KOPT-K1 (cell line): ENCODE measurements at regions not wholly inside any gene's neighbourhood (a gene's known extent, or its start where the extent isn't known, plus 50 kb on each side); places are given as distances from the start of the nearest gene placed in this dataset.

Experiments
- H3K27ac ChIP-seq: fragments of 200-600 bp; sonication (generic); 2 replicates; pipeline ENCODE4 v1.5.1; 2016; ENCODE audit warnings: antibody characterized with exemption, mild to moderate bottlenecking, low read depth, low read length; ENCODE audit not compliant: poor library complexity, severe bottlenecking
- H3K36me3 ChIP-seq: fragments of 200-600 bp; sonication (generic); 2 replicates; pipeline ENCODE4 v1.5.1; 2017; ENCODE audit warnings: antibody characterized with exemption, mild to moderate bottlenecking, low read length, moderate library complexity; ENCODE audit not compliant: insufficient read depth
- H3K9me3 ChIP-seq: fragments of 200-600 bp; sonication (generic); 2 replicates; pipeline ENCODE4 v1.5.1; 2017; ENCODE audit warnings: antibody characterized with exemption, low read length, mild to moderate bottlenecking; ENCODE audit not compliant: insufficient read depth, poor library complexity, severe bottlenecking

GRCh38 chr2:160667811-160668210, 174.2 kb upstream of the RBMS1 start:
- no peaks in the 10 kb centered on the region for H3K36me3 ChIP-seq
- no peaks in the 10 kb centered on the region for H3K9me3 ChIP-seq
- no peak overlapping the region for H3K27ac ChIP-seq

- Histone ChIP-seq H3K36me3 (no peaks in the 10 kb centered on the region), H3K27ac (peak overlapping the region; percentile 12), H3K9me3 (peaks cover 13% of the 10 kb centered on the region)
Observed at GRCh38 chr2:160670618-160671017, 177.0 kb upstream of the RBMS1 start.

GRCh38 chr2:160672211-160672610, 178.6 kb upstream of the RBMS1 start:
- Histone ChIP-seq H3K27ac (no peak overlapping the region), H3K9me3 (peaks cover 13% of the 10 kb centered on the region), H3K36me3 (no peaks in the 10 kb centered on the region)

GRCh38 chr2:160674146-160674750, 180.6 kb upstream of the RBMS1 start:
- peaks cover 13% of the 10 kb centered on the region for H3K9me3 ChIP-seq
- H3K36me3 ChIP-seq = no peaks in the 10 kb centered on the region
- H3K27ac ChIP-seq = no peak overlapping the region

- Histone ChIP-seq H3K36me3 (no peaks in the 10 kb centered on the region), H3K27ac (no peak overlapping the region), H3K9me3 (peaks cover 8% of the 10 kb centered on the region)
Observed at GRCh38 chr2:160679686-160680085, 186.1 kb upstream of the RBMS1 start.

GRCh38 chr2:160680294-160680693, 186.7 kb upstream of the RBMS1 start:
- no peak overlapping the region for H3K27ac ChIP-seq
- H3K36me3 ChIP-seq = no peaks in the 10 kb centered on the region
- H3K9me3 ChIP-seq = peaks cover 3% of the 10 kb centered on the region

GRCh38 chr2:160680974-160681373, 187.4 kb upstream of the RBMS1 start:
- Histone ChIP-seq H3K9me3 (peaks cover 3% of the 10 kb centered on the region), H3K27ac (no peak overlapping the region), H3K36me3 (no peaks in the 10 kb centered on the region)

GRCh38 chr2:160683206-160683605, 189.6 kb upstream of the RBMS1 start:
- no peak overlapping the region for H3K27ac ChIP-seq
- H3K9me3 ChIP-seq = peaks cover 3% of the 10 kb centered on the region
- H3K36me3 ChIP-seq = no peaks in the 10 kb centered on the region

GRCh38 chr2:160687629-160688028, 194.0 kb upstream of the RBMS1 start:
- H3K27ac ChIP-seq = no peak overlapping the region
- peaks cover 4% of the 10 kb centered on the region for H3K9me3 ChIP-seq
- H3K36me3 ChIP-seq = no peaks in the 10 kb centered on the region

GRCh38 chr2:160689441-160689840, 195.8 kb upstream of the RBMS1 start:
- H3K36me3 ChIP-seq = no peaks in the 10 kb centered on the region
- H3K9me3 ChIP-seq = peaks cover 4% of the 10 kb centered on the region
- H3K27ac ChIP-seq = no peak overlapping the region

GRCh38 chr2:160694221-160694620, 200.6 kb upstream of the RBMS1 start:
- Histone ChIP-seq H3K9me3 (peaks cover 4% of the 10 kb centered on the region), H3K27ac (no peak overlapping the region), H3K36me3 (no peaks in the 10 kb centered on the region)

GRCh38 chr2:160694631-160695030, 201.0 kb upstream of the RBMS1 start:
- Histone ChIP-seq H3K27ac (no peak overlapping the region), H3K36me3 (no peaks in the 10 kb centered on the region), H3K9me3 (peaks cover 4% of the 10 kb centered on the region)

GRCh38 chr2:160695402-160696086, 201.9 kb upstream of the RBMS1 start:
- Histone ChIP-seq H3K27ac (no peak overlapping the region), H3K36me3 (no peaks in the 10 kb centered on the region), H3K9me3 (peaks cover 2% of the 10 kb centered on the region)

- Histone ChIP-seq H3K36me3 (no peaks in the 10 kb centered on the region), H3K27ac (no peak overlapping the region), H3K9me3 (no peaks in the 10 kb centered on the region)
Observed at GRCh38 chr2:160696087-160696452, 202.5 kb upstream of the RBMS1 start.

GRCh38 chr2:160697817-160698216, 204.2 kb upstream of the RBMS1 start:
- Histone ChIP-seq H3K36me3 (no peaks in the 10 kb centered on the region), H3K27ac (no peak overlapping the region), H3K9me3 (no peaks in the 10 kb centered on the region)
